HUES64 (cell line): ENCODE measurements at regions not wholly inside any gene's neighbourhood (a gene's known extent, or its start where the extent isn't known, plus 50 kb on each side); places are given as distances from the start of the nearest gene placed in this dataset.
A peak's percentile ranks its signal among the peaks of the same experiment; 100 is the strongest.

Experiments used
- H3K27ac ChIP-seq: 2 replicates; pipeline ENCODE4 v1.7.0; 2013; ENCODE audit warnings: low read depth, low read length, inconsistent platforms
- H3K27me3 ChIP-seq: 2 replicates; pipeline ENCODE4 v1.6.1; 2013; ENCODE audit warnings: mild to moderate bottlenecking, low read length; ENCODE audit not compliant: insufficient read depth
- H3K36me3 ChIP-seq: 2 replicates; pipeline ENCODE4 v1.6.1; 2013; ENCODE audit warnings: mild to moderate bottlenecking, low read length; ENCODE audit not compliant: insufficient read depth
- H3K4me1 ChIP-seq: 2 replicates; pipeline ENCODE4 v1.6.1; 2013; ENCODE audit warnings: mild to moderate bottlenecking, low read length, moderate library complexity; ENCODE audit not compliant: insufficient read depth
- H3K4me3 ChIP-seq: 2 replicates; pipeline ENCODE4 v1.5.1; 2013; ENCODE audit warnings: mild to moderate bottlenecking, low read length, moderate library complexity
- H3K9ac ChIP-seq: 2 replicates; pipeline ENCODE4 v1.6.1; 2013; ENCODE audit warnings: mild to moderate bottlenecking, low read depth, low read length
- H3K9me3 ChIP-seq: 2 replicates; pipeline ENCODE4 v1.6.1; 2013; ENCODE audit warnings: low read depth, low read length; ENCODE audit not compliant: insufficient read depth
- WGBS: fragments of 150-250, 120-280 bp; methylation state at CpG from one replicate; pipeline ENCODE4 v1.1.7; 2013; ENCODE audit warnings: missing lambda C conversion rate; 5-methylcytosine and 5-hydroxymethylcytosine counted together

DNA sequence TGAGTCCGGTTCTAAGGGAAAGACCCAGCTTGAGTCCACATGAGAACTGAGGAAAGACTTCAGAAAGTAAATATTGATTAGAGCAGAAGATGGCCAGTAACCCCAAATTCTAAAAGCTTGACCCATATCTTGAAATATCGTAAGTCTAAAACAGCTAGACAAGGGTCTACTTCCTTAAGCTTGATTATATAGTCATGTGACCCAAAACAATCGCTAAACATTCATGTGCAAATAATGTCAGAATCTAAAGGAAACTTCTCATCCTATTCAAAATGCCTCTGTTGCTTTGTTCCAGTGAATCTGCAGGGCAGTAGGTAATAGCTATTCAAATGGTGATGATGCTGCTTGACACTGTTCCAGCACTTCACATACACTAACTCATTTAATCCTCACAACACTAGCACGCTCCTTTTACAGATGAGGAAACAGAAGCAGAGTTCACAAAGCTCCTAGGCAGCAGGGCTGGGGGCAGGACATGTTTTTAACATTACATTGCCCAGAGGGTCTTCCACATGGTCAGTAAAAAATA, 52.6 kb downstream of the TCF20 start:
- Histone ChIP-seq H3K27me3 (no peaks in the 10 kb centered on the region), H3K36me3 (peaks cover 25% of the 10 kb centered on the region), H3K9ac (no peak overlapping the region), H3K9me3 (no peaks in the 10 kb centered on the region), H3K27ac (peak overlapping the region; percentile 90; the same call in 1 of the 2 replicates), H3K4me3 (peak overlapping the region; percentile 24; the same call in 1 of the 2 replicates), H3K4me1 (peaks cover 23% of the 10 kb centered on the region)
- WGBS: 28% methylated on average over 4 of the region's 4 CpGs

GRCh38 chr22:42217019-42217751, 53.3 kb downstream of the TCF20 start:
- WGBS: 66% methylated on average over 3 of the region's 3 CpGs
- Histone ChIP-seq H3K27ac (peak overlapping the region; percentile 71; the same call in 1 of the 2 replicates), H3K4me3 (no peak overlapping the region), H3K36me3 (peaks cover 31% of the 10 kb centered on the region), H3K4me1 (peaks cover 23% of the 10 kb centered on the region), H3K27me3 (no peaks in the 10 kb centered on the region), H3K9ac (no peak overlapping the region), H3K9me3 (no peaks in the 10 kb centered on the region)

DNA sequence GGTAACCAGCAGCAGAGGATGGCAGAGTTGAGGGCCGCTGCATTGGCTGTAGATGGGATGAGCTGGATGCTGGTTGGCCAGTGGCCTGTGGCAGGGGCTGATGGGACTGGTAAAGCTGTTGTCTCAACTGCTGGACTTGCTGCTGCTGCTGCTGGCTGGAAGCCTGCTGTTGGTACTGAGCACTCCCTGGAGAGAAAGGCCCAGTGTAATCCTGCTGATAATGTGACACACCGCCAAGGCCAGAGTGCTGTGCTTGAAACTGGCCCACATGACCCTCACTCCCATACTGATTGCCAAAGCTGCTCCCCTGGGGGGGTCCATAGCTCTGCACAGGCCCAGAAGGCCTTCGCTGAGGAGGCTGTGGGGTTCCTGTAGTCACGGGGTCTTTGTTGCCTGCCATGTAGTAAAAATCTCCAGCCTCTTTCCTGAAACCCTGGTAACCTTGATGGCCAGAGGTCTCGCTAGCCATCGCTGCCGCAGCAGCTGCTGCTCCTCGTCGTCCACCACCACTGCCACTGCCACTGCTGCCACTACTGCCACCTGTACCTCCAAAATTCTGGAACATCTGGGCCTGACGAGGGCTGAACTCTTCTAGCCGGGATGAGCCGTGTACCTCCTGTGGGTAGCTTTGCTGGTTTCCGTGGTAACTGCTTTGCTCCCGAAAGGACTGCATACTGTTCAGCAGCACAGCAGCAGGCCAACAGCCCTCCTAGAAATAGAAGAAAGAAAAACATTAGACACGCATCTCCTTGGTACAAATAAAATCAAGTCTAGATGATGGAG, 55.6 kb downstream of the TCF20 start:
- Histone ChIP-seq H3K4me3 (no peak overlapping the region), H3K27me3 (no peaks in the 10 kb centered on the region), H3K9me3 (no peaks in the 10 kb centered on the region), H3K4me1 (peaks cover 23% of the 10 kb centered on the region), H3K27ac (no peak overlapping the region), H3K36me3 (peaks cover 53% of the 10 kb centered on the region), H3K9ac (no peak overlapping the region)
- WGBS: 89% methylated on average over 15 of the region's 15 CpGs

DNA sequence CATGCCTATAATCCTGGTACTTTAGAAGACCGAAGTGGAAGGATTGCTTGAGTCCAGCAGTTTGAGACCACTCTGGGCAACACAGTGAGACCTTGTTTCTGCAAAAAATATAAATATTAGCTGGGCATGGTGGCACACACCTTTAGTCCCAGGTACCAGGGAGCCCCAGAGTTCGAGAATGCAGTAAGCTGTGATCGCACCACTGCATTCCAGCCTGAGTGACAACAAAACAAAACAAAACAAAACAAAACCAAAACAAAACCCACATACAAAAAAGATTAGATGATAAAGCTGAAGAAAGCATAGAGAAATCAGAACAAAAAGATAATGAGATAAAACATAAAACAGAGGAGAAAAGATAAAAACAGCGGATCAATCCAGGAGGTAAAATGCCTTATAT, 62.1 kb downstream of the TCF20 start:
- Histone ChIP-seq H3K9me3 (no peaks in the 10 kb centered on the region), H3K27ac (no peak overlapping the region), H3K27me3 (no peaks in the 10 kb centered on the region), H3K4me3 (no peak overlapping the region), H3K9ac (no peak overlapping the region), H3K36me3 (peaks cover 58% of the 10 kb centered on the region), H3K4me1 (peaks cover 6% of the 10 kb centered on the region; the same call in 1 of the 2 replicates)
- WGBS: 92% methylated on average over 3 of the region's 4 CpGs

GRCh38 chr22:42207918-42208317, 62.5 kb downstream of the TCF20 start:
- Histone ChIP-seq H3K27me3 (no peaks in the 10 kb centered on the region), H3K9me3 (no peaks in the 10 kb centered on the region), H3K36me3 (peaks cover 54% of the 10 kb centered on the region), H3K4me3 (no peak overlapping the region), H3K4me1 (peaks cover 10% of the 10 kb centered on the region; the same call in 1 of the 2 replicates), H3K9ac (no peak overlapping the region), H3K27ac (no peak overlapping the region)
- WGBS: 94% methylated on average over 4 of the region's 4 CpGs

- 74% methylated on average over 2 of the region's 2 CpGs for WGBS
- Histone ChIP-seq H3K36me3 (peaks cover 23% of the 10 kb centered on the region), H3K27ac (no peak overlapping the region)
These were observed 66.8 kb downstream of the TCF20 start for GRCh38 chr22:42203609-42204008.

DNA sequence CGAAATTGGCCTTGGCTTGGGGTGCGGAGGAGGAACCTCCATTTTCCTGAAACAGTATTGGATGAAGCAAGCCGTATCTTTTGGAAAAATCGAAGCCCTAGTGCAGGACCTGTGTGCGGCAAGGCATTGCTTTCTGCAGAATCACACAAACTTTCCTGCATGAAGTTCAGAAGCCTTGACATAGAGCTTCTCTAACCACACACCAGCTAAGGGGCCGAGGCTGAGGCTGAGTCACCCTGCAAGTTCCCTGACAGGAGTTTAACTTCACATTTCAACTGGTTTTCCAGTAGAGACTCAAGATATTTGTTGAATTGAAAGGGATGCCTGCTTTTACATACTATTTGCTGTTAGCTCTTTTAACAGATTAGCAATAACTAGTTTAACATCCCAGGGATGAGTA, 67.8 kb downstream of the TCF20 start:
- peaks cover 15% of the 10 kb centered on the region for H3K36me3 ChIP-seq
- no peaks in the 10 kb centered on the region for H3K9me3 ChIP-seq
- H3K9ac ChIP-seq: no peak overlapping the region
- WGBS: 95% methylated on average over 6 of the region's 6 CpGs
- H3K27me3 ChIP-seq: no peaks in the 10 kb centered on the region
- peaks cover 18% of the 10 kb centered on the region; the same call in 1 of the 2 replicates for H3K4me1 ChIP-seq
- H3K4me3 ChIP-seq: no peak overlapping the region
- H3K27ac ChIP-seq: no peak overlapping the region

More at GRCh38 chr22:42203609-42204008, 66.8 kb downstream of the TCF20 start:
- Histone ChIP-seq H3K4me1 (peaks cover 18% of the 10 kb centered on the region; the same call in 1 of the 2 replicates), H3K9ac (no peak overlapping the region), H3K27me3 (no peaks in the 10 kb centered on the region), H3K4me3 (no peak overlapping the region), H3K9me3 (no peaks in the 10 kb centered on the region)

DNA sequence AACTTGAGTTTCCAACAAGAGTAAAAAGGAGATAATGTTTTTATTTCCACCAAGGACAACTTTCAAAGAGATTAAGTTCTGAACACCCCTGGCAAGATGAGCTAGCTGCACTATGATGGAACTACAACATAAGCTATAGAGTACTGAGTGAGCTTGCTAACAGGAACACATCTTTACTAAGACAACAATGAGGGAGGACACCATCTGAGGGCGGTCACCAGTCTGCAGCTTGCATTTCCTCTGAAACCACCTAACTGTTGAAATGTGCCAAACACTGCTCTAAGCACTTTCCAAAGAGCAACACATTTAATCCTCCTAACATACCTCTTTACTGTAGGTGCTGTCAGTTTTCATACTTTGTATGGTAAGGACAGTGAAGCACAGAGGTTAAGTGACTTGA, 68.4 kb downstream of the TCF20 start:
- 90% methylated on average over 1 of the region's 1 CpG for WGBS
- Histone ChIP-seq H3K27ac (no peak overlapping the region), H3K9ac (no peak overlapping the region), H3K36me3 (peaks cover 15% of the 10 kb centered on the region), H3K9me3 (no peaks in the 10 kb centered on the region), H3K4me3 (no peak overlapping the region), H3K4me1 (peaks cover 18% of the 10 kb centered on the region; the same call in 1 of the 2 replicates), H3K27me3 (no peaks in the 10 kb centered on the region)

GRCh38 chr22:42199025-42199424, 68.4 kb upstream of the CYP2D6 start:
- Histone ChIP-seq H3K27ac (no peak overlapping the region), H3K4me1 (peaks cover 23% of the 10 kb centered on the region), H3K9ac (no peak overlapping the region), H3K27me3 (no peaks in the 10 kb centered on the region), H3K36me3 (peaks cover 10% of the 10 kb centered on the region; the same call in 1 of the 2 replicates), H3K4me3 (no peak overlapping the region), H3K9me3 (no peaks in the 10 kb centered on the region)
- WGBS: 93% methylated on average over 3 of the region's 5 CpGs

GRCh38 chr22:42198226-42198625, 67.6 kb upstream of the CYP2D6 start:
- H3K9ac ChIP-seq: no peak overlapping the region
- peaks cover 15% of the 10 kb centered on the region for H3K4me1 ChIP-seq
- H3K27ac ChIP-seq: no peak overlapping the region
- peaks cover 10% of the 10 kb centered on the region; the same call in 1 of the 2 replicates for H3K36me3 ChIP-seq
- WGBS: 97% methylated on average over 3 of the region's 3 CpGs
- H3K4me3 ChIP-seq: no peak overlapping the region
- no peaks in the 10 kb centered on the region for H3K27me3 ChIP-seq
- H3K9me3 ChIP-seq: no peaks in the 10 kb centered on the region

- no peak overlapping the region for H3K9ac ChIP-seq
- no peak overlapping the region for H3K4me3 ChIP-seq
- peaks cover 6% of the 10 kb centered on the region; the same call in 1 of the 2 replicates for H3K36me3 ChIP-seq
- 92% methylated on average over 2 of the region's 2 CpGs for WGBS
- peaks cover 8% of the 10 kb centered on the region for H3K4me1 ChIP-seq
- H3K27me3 ChIP-seq: no peaks in the 10 kb centered on the region
- no peak overlapping the region for H3K27ac ChIP-seq
- H3K9me3 ChIP-seq: no peaks in the 10 kb centered on the region
These were observed 65.8 kb upstream of the CYP2D6 start for GRCh38 chr22:42196454-42196853.
